Keratinocyte (primary cell): ENCODE measurements at regions not wholly inside any gene's neighbourhood (a gene's known extent, or its start where the extent isn't known, plus 50 kb on each side); places are given as distances from the start of the nearest gene placed in this dataset.

ENCODE experiments used
- DNase-seq: peaks from one replicate; pipeline ENCODE4 v3.0.0-alpha.2; 2011; ENCODE audit warnings: low read depth, missing footprints, low spot score
- FAIRE-seq: peaks from 2 replicates; lab custom pipeline; 2011; peaks lifted over from hg19 to GRCh38; lab: Jason Lieb, UNC
- H2AFZ ChIP-seq: 2 replicates; pipeline ENCODE4 v1.6.0; 2012; ENCODE audit warnings: low read length, control low read depth, inconsistent platforms; ENCODE audit not compliant: control insufficient read depth
- H3K27ac ChIP-seq: 2 replicates; pipeline ENCODE4 v1.5.1; 2011; ENCODE audit warnings: low read length; ENCODE audit not compliant: control insufficient read depth, insufficient read depth
- H3K27me3 ChIP-seq: 3 replicates; pipeline ENCODE4 v1.6.0; 2011; ENCODE audit warnings: low read length; ENCODE audit not compliant: control insufficient read depth, insufficient read depth; ENCODE audit errors: extremely low read depth
- H3K36me3 ChIP-seq, 2 experiments: 2 replicates in 1 of 2; 3 replicates in 1 of 2; pipeline ENCODE4 v1.5.1; 2011; ENCODE audit warnings: low read length in 2 of 2, mild to moderate bottlenecking in 1 of 2; ENCODE audit not compliant: control insufficient read depth in 2 of 2, insufficient read depth in 2 of 2; ENCODE audit errors: extremely low read depth in 1 of 2
- H3K4me1 ChIP-seq: 3 replicates; pipeline ENCODE4 v1.5.1; 2011; ENCODE audit warnings: low read length; ENCODE audit not compliant: control insufficient read depth, insufficient read depth; ENCODE audit errors: extremely low read depth
- H3K4me2 ChIP-seq: 3 replicates; pipeline ENCODE4 v1.6.0; 2011; ENCODE audit warnings: low read depth, low read length; ENCODE audit not compliant: control insufficient read depth, insufficient read depth; ENCODE audit errors: extremely low read depth
- H3K4me3 ChIP-seq, 3 experiments: fragments of 200-600 bp in 1 of 3; sonication (generic) in 1 of 3; 2 replicates in 2 of 3; 3 replicates in 1 of 3; pipeline ENCODE4 v1.5.1; 2011 to 2016; ENCODE audit warnings: low read length in 3 of 3, mild to moderate bottlenecking in 3 of 3, control low read depth in 2 of 3, inconsistent platforms in 1 of 3, low read depth in 1 of 3, mixed read lengths in 1 of 3, mixed run types in 1 of 3, moderate library complexity in 1 of 3; ENCODE audit not compliant: control insufficient read depth in 2 of 3, insufficient read depth in 2 of 3; ENCODE audit errors: extremely low read depth in 1 of 3
- H3K79me2 ChIP-seq: 2 replicates; pipeline ENCODE4 v1.6.0; 2012; ENCODE audit warnings: low read length; ENCODE audit not compliant: control insufficient read depth, insufficient read depth
- H3K9ac ChIP-seq: 3 replicates; pipeline ENCODE4 v1.6.0; 2011; ENCODE audit warnings: low read length; ENCODE audit not compliant: control insufficient read depth, insufficient read depth; ENCODE audit errors: extremely low read depth
- H3K9me1 ChIP-seq: 3 replicates; pipeline ENCODE4 v1.6.0; 2011; ENCODE audit warnings: low read length; ENCODE audit not compliant: control insufficient read depth, insufficient read depth; ENCODE audit errors: extremely low read depth
- H3K9me3 ChIP-seq: 2 replicates; pipeline ENCODE4 v1.5.1; 2012; ENCODE audit warnings: low read depth, low read length; ENCODE audit not compliant: control insufficient read depth
- H4K20me1 ChIP-seq: 3 replicates; pipeline ENCODE4 v1.6.0; 2011; ENCODE audit warnings: low read length; ENCODE audit not compliant: control insufficient read depth, insufficient read depth; ENCODE audit errors: extremely low read depth
- CTCF ChIP-seq, 3 experiments: IDR thresholded peaks in 1 of 3; conservative IDR thresholded peaks in 1 of 3; optimal IDR thresholded peaks in 1 of 3; 2 replicates in 2 of 3; 3 replicates in 1 of 3; pipeline versions ENCODE3 to v1.5.1; 2011; ENCODE audit warnings: low read length in 3 of 3, mild to moderate bottlenecking in 3 of 3, moderate library complexity in 2 of 3, control low read depth in 1 of 3, inconsistent platforms in 1 of 3; ENCODE audit not compliant: insufficient read depth in 2 of 3; ENCODE audit errors: extremely low read depth in 1 of 3
- EZH2 ChIP-seq: IDR thresholded peaks from one replicate; pipeline ENCODE4 v1.6.1; 2012; ENCODE audit warnings: inconsistent platforms, mild to moderate bottlenecking, low read length, moderate library complexity
- dilution Hi-C: fragments of 300-500 bp; cut with MboI; formaldehyde crosslinking; loops from one replicate; pipeline ENCODE4 v1.7.0; 2020; ENCODE audit warnings: low sequenced_read_pairs; ENCODE audit not compliant: extremely low pct_ligation_motif_present

- peak; percentile 65 for DNase-seq
- peak overlapping the region; percentile 29 for H3K4me2 ChIP-seq
- no peaks in the 10 kb centered on the region for H3K9me1 ChIP-seq
- H4K20me1 ChIP-seq, result no peaks in the 10 kb centered on the region
- H3K27me3 ChIP-seq, result no peaks in the 10 kb centered on the region
- dilution Hi-C loops, result no loop called here
- peaks cover 12% of the 10 kb centered on the region for H3K4me1 ChIP-seq
- no peaks in the 10 kb centered on the region for H3K79me2 ChIP-seq
- TF ChIP-seq CTCF (optimal IDR thresholded peaks at IDR 0.05 in 1 of 3, IDR thresholded peaks at IDR 0.05 in 1 of 3, conservative IDR thresholded peaks at IDR 0.05 in 1 of 3; ENCODE audit: extremely low read depth in 1 of 3, insufficient read depth in 2 of 3, low read length in 3 of 3), result no peak
- TF ChIP-seq EZH2, result no peak
- no peaks in the 10 kb centered on the region for H3K9me3 ChIP-seq
- peak overlapping the region; percentile 66 for H2AFZ ChIP-seq
- H3K36me3 ChIP-seq, result no peaks in the 10 kb centered on the region
- peak; percentile 99 for FAIRE-seq
- no peak overlapping the region for H3K9ac ChIP-seq
- no peak overlapping the region for H3K4me3 ChIP-seq
- H3K27ac ChIP-seq, result no peak overlapping the region
Observed at GRCh38 chr18:37641573-37641972, 76.0 kb upstream of the CELF4 start.

- Histone ChIP-seq H4K20me1 (no peaks in the 10 kb centered on the region), H3K36me3 (no peaks in the 10 kb centered on the region), H3K4me3 (no peak overlapping the region), H3K27me3 (no peaks in the 10 kb centered on the region), H3K4me1 (peaks cover 12% of the 10 kb centered on the region), H3K4me2 (no peak overlapping the region), H2AFZ (no peak overlapping the region), H3K79me2 (no peaks in the 10 kb centered on the region), H3K27ac (no peak overlapping the region), H3K9ac (no peak overlapping the region), H3K9me3 (no peaks in the 10 kb centered on the region), H3K9me1 (no peaks in the 10 kb centered on the region)
- dilution Hi-C loops, result no loop called here
- DNase-seq, result no peak
- no peak for FAIRE-seq
- TF ChIP-seq CTCF (optimal IDR thresholded peaks at IDR 0.05 in 1 of 3, IDR thresholded peaks at IDR 0.05 in 1 of 3, conservative IDR thresholded peaks at IDR 0.05 in 1 of 3; ENCODE audit: extremely low read depth in 1 of 3, insufficient read depth in 2 of 3, low read length in 3 of 3) (no peak), EZH2 (no peak)
Observed at GRCh38 chr18:37640504-37640903, 74.9 kb upstream of the CELF4 start.
